ENCODE measurements at regions not wholly inside any gene's neighbourhood (a gene's known extent, or its start where the extent isn't known, plus 50 kb on each side); places are given as distances from the start of the nearest gene placed in this dataset.

DNA sequence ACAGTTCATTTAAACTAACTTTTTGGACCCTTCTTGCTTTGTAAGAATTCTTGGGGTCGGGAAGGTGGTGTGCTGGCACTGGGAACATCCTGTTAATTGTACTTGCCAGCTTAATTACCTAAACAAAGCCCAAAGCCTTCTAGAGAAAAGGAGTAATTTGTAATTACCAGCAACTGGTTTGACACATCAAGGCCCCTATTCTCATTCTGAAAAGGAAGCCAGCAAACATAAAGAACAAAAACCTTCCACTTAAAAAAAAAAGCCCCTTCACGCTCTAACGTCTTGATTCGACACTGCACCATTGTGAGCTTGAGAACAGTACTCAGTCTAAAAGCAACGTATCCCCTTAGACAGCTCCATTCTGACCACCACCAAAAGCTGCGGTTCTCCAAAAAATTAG lies 74.7 kb upstream of the RPH3AL start:
- whole genome bisulfite sequencing (ENCODE audit: missing lambda C conversion rate): 74% methylated on average over 6 of the region's 6 CpGs
- Histone ChIP-seq H3K9me3 (peaks cover 28% of the 10 kb centered on the region), H3K4me3 (no peak overlapping the region), H3K4me2 (no peak overlapping the region), H3K4me1 (no peaks in the 10 kb centered on the region), H3K27ac (no peak overlapping the region)
- DNase-seq (ENCODE audit: low read depth in 1 of 2, low spot score in 1 of 2) (no peak), FAIRE-seq (no peak), ATAC-seq (no peak)
- TF ChIP-seq, protein P1, sequence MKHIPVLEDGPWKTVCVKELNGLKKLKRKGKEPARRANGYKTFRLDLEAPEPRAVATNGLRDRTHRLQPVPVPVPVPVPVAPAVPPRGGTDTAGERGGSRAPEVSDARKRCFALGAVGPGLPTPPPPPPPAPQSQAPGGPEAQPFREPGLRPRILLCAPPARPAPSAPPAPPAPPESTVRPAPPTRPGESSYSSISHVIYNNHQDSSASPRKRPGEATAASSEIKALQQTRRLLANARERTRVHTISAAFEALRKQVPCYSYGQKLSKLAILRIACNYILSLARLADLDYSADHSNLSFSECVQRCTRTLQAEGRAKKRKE (CRISPR knock-in tag; IDR thresholded peaks at IDR 0.05; ENCODE audit: low read depth): no peak
- TF ChIP-seq CHD4 (IDR thresholded peaks at IDR 0.05; ENCODE audit: borderline replicate concordance) (no peak), CHD2 (IDR thresholded peaks at IDR 0.05; ENCODE audit: low read length, partially characterized antibody) (no peak), HEYL (CRISPR knock-in tag; IDR thresholded peaks at IDR 0.05) (no peak), RAD21 (conservative IDR thresholded peaks at IDR 0.05 in 1 of 2, IDR thresholded peaks at IDR 0.05 in 1 of 2) (no peak), HOXA7 (CRISPR knock-in tag; IDR thresholded peaks at IDR 0.05) (no peak), JUNB (IDR thresholded peaks at IDR 0.05) (no peak), CEBPB (IDR thresholded peaks at IDR 0.05) (no peak), NR3C1 (IDR thresholded peaks at IDR 0.05) (no peak), HDAC2 (IDR thresholded peaks at IDR 0.05) (no peak), TFCP2L1 (CRISPR knock-in tag; IDR thresholded peaks at IDR 0.05) (no peak), MAZ (IDR thresholded peaks at IDR 0.05; ENCODE audit: borderline replicate concordance, low read depth, low read length) (no peak), ZC3H11A (IDR thresholded peaks at IDR 0.05) (no peak), PHF8 (IDR thresholded peaks at IDR 0.05; ENCODE audit: borderline replicate concordance, low read depth) (no peak), ZSCAN20 (CRISPR knock-in tag; IDR thresholded peaks at IDR 0.05) (no peak), POLR2A (IDR thresholded peaks at IDR 0.05; ENCODE audit: low read length) (no peak), NFE2L2 (conservative IDR thresholded peaks at IDR 0.05; ENCODE audit: low read length) (no peak)
- TF ChIP-seq, protein P2, sequence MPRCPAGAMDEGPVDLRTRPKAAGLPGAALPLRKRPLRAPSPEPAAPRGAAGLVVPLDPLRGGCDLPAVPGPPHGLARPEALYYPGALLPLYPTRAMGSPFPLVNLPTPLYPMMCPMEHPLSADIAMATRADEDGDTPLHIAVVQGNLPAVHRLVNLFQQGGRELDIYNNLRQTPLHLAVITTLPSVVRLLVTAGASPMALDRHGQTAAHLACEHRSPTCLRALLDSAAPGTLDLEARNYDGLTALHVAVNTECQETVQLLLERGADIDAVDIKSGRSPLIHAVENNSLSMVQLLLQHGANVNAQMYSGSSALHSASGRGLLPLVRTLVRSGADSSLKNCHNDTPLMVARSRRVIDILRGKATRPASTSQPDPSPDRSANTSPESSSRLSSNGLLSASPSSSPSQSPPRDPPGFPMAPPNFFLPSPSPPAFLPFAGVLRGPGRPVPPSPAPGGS (IDR thresholded peaks at IDR 0.05): no peak
- TF ChIP-seq, protein P3, sequence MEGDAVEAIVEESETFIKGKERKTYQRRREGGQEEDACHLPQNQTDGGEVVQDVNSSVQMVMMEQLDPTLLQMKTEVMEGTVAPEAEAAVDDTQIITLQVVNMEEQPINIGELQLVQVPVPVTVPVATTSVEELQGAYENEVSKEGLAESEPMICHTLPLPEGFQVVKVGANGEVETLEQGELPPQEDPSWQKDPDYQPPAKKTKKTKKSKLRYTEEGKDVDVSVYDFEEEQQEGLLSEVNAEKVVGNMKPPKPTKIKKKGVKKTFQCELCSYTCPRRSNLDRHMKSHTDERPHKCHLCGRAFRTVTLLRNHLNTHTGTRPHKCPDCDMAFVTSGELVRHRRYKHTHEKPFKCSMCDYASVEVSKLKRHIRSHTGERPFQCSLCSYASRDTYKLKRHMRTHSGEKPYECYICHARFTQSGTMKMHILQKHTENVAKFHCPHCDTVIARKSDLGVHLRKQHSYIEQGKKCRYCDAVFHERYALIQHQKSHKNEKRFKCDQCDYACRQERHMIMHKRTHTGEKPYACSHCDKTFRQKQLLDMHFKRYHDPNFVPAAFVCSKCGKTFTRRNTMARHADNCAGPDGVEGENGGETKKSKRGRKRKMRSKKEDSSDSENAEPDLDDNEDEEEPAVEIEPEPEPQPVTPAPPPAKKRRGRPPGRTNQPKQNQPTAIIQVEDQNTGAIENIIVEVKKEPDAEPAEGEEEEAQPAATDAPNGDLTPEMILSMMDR (IDR thresholded peaks at IDR 0.05): no peak
- TF ChIP-seq, protein P4, sequence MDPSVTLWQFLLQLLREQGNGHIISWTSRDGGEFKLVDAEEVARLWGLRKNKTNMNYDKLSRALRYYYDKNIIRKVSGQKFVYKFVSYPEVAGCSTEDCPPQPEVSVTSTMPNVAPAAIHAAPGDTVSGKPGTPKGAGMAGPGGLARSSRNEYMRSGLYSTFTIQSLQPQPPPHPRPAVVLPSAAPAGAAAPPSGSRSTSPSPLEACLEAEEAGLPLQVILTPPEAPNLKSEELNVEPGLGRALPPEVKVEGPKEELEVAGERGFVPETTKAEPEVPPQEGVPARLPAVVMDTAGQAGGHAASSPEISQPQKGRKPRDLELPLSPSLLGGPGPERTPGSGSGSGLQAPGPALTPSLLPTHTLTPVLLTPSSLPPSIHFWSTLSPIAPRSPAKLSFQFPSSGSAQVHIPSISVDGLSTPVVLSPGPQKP (IDR thresholded peaks at IDR 0.05; ENCODE audit: low read depth, low read length): no peak
- ChIA-PET POLR2A (no interaction called here), CTCF (interaction anchor here (1.7 to 10.5 kb wide), 3 partner anchors 12 to 554 kb away, joined by 4 to 88 read pairs (median 9); a partner anchor contains a TSS)

DNA sequence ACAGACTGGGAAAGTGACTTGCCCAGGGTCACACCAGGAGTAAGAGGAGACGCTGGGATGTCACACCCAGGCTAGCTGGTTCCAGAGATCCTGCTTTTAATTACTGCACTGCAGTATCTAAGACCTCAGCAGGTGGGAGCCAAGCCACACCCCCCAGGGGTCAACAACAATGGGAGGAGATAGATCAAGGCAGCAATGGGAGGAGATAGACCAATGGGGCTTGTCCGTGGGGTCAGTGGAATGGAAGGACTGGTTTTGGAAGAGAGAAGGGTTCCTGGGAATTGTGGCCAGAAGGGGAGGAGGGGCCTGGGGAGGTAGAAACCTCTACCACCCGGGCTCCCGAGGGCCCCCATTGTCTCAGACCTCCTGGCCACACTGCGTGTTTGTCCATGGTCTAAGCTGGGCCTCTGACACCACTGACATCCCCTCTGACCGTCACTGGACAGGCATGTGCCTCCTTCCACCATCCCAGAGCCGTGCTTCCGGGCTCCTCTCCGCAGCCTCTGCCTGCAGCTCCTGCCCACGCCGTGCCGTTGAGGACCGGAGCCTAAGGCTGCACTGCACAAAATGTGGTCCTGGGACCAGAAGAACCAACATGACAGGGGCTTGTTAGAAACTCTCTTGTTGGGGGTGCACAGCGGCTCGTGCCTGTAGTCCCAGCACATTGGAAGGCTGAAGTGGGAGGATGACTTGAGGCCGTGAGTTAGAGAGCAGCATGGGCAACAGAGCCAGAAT lies 69.8 kb upstream of the RPH3AL start:
- H3K9me3 ChIP-seq: 0 out of 3 replicates have a peak, but pooled peaks cover under 1% of the 10 kb centered on the region
- POLR2A ChIA-PET: no interaction called here
- H3K27ac ChIP-seq: no peak overlapping the region
- H3K4me3 ChIP-seq: no peak overlapping the region
- FAIRE-seq: no peak
- H3K4me1 ChIP-seq: no peaks in the 10 kb centered on the region
- H3K4me2 ChIP-seq: no peak overlapping the region
- WGBS (ENCODE audit: missing lambda C conversion rate): 76% methylated on average over 16 of the region's 16 CpGs
- DNase-seq (ENCODE audit: low read depth in 1 of 2, low spot score in 1 of 2): no peak
- peak; percentile 13 to 40; a peak in 2 of 6 replicates for ATAC-seq
- TF ChIP-seq, protein P3 (IDR thresholded peaks at IDR 0.05): no peak
- TF ChIP-seq, protein P5, sequence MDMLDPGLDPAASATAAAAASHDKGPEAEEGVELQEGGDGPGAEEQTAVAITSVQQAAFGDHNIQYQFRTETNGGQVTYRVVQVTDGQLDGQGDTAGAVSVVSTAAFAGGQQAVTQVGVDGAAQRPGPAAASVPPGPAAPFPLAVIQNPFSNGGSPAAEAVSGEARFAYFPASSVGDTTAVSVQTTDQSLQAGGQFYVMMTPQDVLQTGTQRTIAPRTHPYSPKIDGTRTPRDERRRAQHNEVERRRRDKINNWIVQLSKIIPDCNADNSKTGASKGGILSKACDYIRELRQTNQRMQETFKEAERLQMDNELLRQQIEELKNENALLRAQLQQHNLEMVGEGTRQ (IDR thresholded peaks at IDR 0.05): no peak
- no peak for TF ChIP-seq EHF (CRISPR knock-in tag; IDR thresholded peaks at IDR 0.05)
- no peak for TF ChIP-seq KDM1A (IDR thresholded peaks at IDR 0.05; ENCODE audit: low read depth)
- no peak for TF ChIP-seq NR3C1 (IDR thresholded peaks at IDR 0.05)
- CTCF ChIA-PET: interaction anchor here (0.6 to 10.5 kb wide), 7 partner anchors 10 to 574 kb away, joined by 3 to 88 read pairs (median 5); partner anchors contain the start of gene TIMM22
